ENCODE measurements at regions not wholly inside any gene's neighbourhood (a gene's known extent, or its start where the extent isn't known, plus 50 kb on each side); places are given as distances from the start of the nearest gene placed in this dataset.

GRCh38 chr11:8793114-8793777, 110.7 kb downstream of the RPL27A start:
- DNase-seq (no peak), ATAC-seq (replicated peaks in 1 of 2) (no peak)
- H3K27ac Mint-ChIP-seq = no peak overlapping the region
- H3K4me1 Mint-ChIP-seq (ENCODE audit: low read depth) = no peaks in the 10 kb centered on the region
- no peaks in the 10 kb centered on the region for H3K36me3 Mint-ChIP-seq (ENCODE audit: insufficient read depth in 2 of 2)
- H3K27me3 Mint-ChIP-seq (ENCODE audit: low read depth) = peaks cover 7% of the 10 kb centered on the region
- no peak overlapping the region for H3K4me3 Mint-ChIP-seq
- H3K9me3 Mint-ChIP-seq = no peaks in the 10 kb centered on the region

DNA sequence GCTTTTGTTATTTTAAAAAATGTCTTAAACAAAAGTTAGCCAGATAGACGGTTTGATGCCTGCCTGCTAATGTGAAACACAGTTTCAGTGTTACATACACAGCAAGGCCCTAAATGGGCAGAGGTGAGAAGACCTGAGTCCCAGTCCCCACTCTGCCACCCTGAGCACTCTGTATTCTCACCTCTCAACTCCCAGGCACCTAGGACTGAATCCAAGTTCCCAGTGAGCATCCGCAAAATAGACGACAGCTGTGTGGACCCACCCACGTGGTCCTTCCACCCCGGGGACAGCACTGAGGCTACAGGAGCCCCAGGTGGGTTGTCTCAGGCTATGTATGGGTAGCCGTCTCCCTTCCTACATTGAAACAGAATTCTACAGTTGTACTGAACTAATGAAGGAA, 111.5 kb downstream of the RPL27A start:
- ATAC-seq (replicated peaks in 1 of 2) = no peak
- peaks cover 7% of the 10 kb centered on the region for H3K27me3 Mint-ChIP-seq (ENCODE audit: low read depth)
- no peaks in the 10 kb centered on the region for H3K36me3 Mint-ChIP-seq (ENCODE audit: insufficient read depth in 2 of 2)
- H3K9me3 Mint-ChIP-seq = no peaks in the 10 kb centered on the region
- H3K4me1 Mint-ChIP-seq (ENCODE audit: low read depth) = no peaks in the 10 kb centered on the region
- H3K27ac Mint-ChIP-seq = no peak overlapping the region
- DNase-seq = no peak
- H3K4me3 Mint-ChIP-seq = no peak overlapping the region

- ATAC-seq (replicated peaks in 1 of 2) (no peak), DNase-seq (no peak)
- Mint-ChIP-seq H3K4me3 (no peak overlapping the region), H3K36me3 (ENCODE audit: insufficient read depth in 2 of 2) (no peaks in the 10 kb centered on the region), H3K9me3 (no peaks in the 10 kb centered on the region), H3K27ac (no peak overlapping the region), H3K4me1 (ENCODE audit: low read depth) (no peaks in the 10 kb centered on the region), H3K27me3 (ENCODE audit: low read depth) (peaks cover 7% of the 10 kb centered on the region)
Measured at GRCh38 chr11:8794677-8795103, 112.1 kb downstream of the RPL27A start.

GRCh38 chr11:8796941-8797340, 114.0 kb upstream of the AKIP1 start:
- ATAC-seq (replicated peaks in 1 of 2) (no peak), DNase-seq (no peak)
- Mint-ChIP-seq H3K27ac (no peak overlapping the region), H3K4me3 (no peak overlapping the region), H3K9me3 (no peaks in the 10 kb centered on the region), H3K27me3 (ENCODE audit: low read depth) (peaks cover 7% of the 10 kb centered on the region), H3K36me3 (ENCODE audit: insufficient read depth in 2 of 2) (no peaks in the 10 kb centered on the region), H3K4me1 (ENCODE audit: low read depth) (no peaks in the 10 kb centered on the region)

- DNase-seq (no peak), ATAC-seq (replicated peaks in 1 of 2) (no peak)
- H3K27me3 Mint-ChIP-seq (ENCODE audit: low read depth) = peaks cover 7% of the 10 kb centered on the region
- H3K9me3 Mint-ChIP-seq = no peaks in the 10 kb centered on the region
- no peaks in the 10 kb centered on the region for H3K36me3 Mint-ChIP-seq (ENCODE audit: insufficient read depth in 2 of 2)
- no peak overlapping the region for H3K27ac Mint-ChIP-seq
- no peak overlapping the region for H3K4me3 Mint-ChIP-seq
- no peaks in the 10 kb centered on the region for H3K4me1 Mint-ChIP-seq (ENCODE audit: low read depth)
Measured at GRCh38 chr11:8799273-8799672, 111.7 kb upstream of the AKIP1 start.

- H3K9me3 Mint-ChIP-seq = no peaks in the 10 kb centered on the region
- DNase-seq (no peak), ATAC-seq (replicated peaks in 1 of 2) (no peak)
- H3K4me3 Mint-ChIP-seq = no peak overlapping the region
- no peaks in the 10 kb centered on the region for H3K4me1 Mint-ChIP-seq (ENCODE audit: low read depth)
- H3K27me3 Mint-ChIP-seq (ENCODE audit: low read depth) = peaks cover 7% of the 10 kb centered on the region
- no peaks in the 10 kb centered on the region for H3K36me3 Mint-ChIP-seq (ENCODE audit: insufficient read depth in 2 of 2)
- H3K27ac Mint-ChIP-seq = no peak overlapping the region
Measured at GRCh38 chr11:8800520-8801110, 110.4 kb upstream of the AKIP1 start.

GRCh38 chr11:8801121-8801520, 109.9 kb upstream of the AKIP1 start:
- Mint-ChIP-seq H3K27me3 (ENCODE audit: low read depth) (peaks cover 7% of the 10 kb centered on the region), H3K36me3 (ENCODE audit: insufficient read depth in 2 of 2) (no peaks in the 10 kb centered on the region), H3K4me3 (no peak overlapping the region), H3K27ac (no peak overlapping the region), H3K4me1 (ENCODE audit: low read depth) (no peaks in the 10 kb centered on the region), H3K9me3 (no peaks in the 10 kb centered on the region)
- DNase-seq (no peak), ATAC-seq (replicated peaks in 1 of 2) (no peak)

DNA sequence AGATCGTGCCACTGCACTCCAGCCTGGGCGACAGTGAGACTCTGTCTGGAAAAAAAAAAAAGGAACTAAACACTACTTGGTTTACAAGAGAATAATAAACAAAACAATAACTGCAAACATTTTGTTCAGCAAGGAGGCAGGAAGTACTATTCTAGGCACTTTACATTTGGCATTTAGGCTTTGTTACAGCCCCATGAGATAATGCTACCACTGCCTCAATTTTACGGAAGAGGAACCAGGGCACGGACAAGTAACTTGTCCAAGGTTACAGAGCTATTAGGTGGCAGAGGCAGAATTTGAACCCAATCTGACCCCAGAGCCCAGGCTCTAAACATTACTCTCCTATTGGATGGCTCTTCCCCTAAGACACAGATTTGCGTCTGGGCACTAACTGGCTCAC, 108.7 kb upstream of the AKIP1 start:
- DNase-seq = no peak
- ATAC-seq (replicated peaks in 1 of 2) = no peak
- H3K9me3 Mint-ChIP-seq = no peaks in the 10 kb centered on the region
- H3K36me3 Mint-ChIP-seq (ENCODE audit: insufficient read depth in 2 of 2) = no peaks in the 10 kb centered on the region
- no peak overlapping the region for H3K27ac Mint-ChIP-seq
- peaks cover 7% of the 10 kb centered on the region for H3K27me3 Mint-ChIP-seq (ENCODE audit: low read depth)
- no peak overlapping the region for H3K4me3 Mint-ChIP-seq
- H3K4me1 Mint-ChIP-seq (ENCODE audit: low read depth) = no peaks in the 10 kb centered on the region

DNA sequence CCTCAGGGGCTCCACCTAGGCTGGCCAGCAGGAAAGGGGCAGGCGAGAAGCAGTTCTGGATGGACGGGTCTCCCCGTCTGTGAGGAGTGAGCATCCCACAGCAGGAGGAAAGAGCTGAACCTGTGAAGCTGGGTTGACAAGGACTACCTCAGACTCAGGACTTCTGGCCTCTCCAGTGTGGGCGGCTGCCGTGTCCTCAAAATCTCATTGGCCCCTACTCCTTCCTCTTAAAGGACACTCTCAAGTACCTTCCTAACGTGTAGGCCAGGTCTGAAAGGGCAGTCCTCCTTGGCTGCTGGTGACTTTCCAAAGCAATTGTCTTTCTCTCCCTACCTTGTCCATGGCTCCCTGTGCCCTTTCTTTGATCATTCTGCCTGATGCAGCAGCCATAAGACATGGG, 107.0 kb upstream of the AKIP1 start:
- no peak for DNase-seq
- H3K4me3 Mint-ChIP-seq = no peak overlapping the region
- no peak overlapping the region for H3K27ac Mint-ChIP-seq
- no peaks in the 10 kb centered on the region for H3K4me1 Mint-ChIP-seq (ENCODE audit: low read depth)
- H3K9me3 Mint-ChIP-seq = no peaks in the 10 kb centered on the region
- peaks cover 2% of the 10 kb centered on the region for H3K27me3 Mint-ChIP-seq (ENCODE audit: low read depth)
- no peak for ATAC-seq (replicated peaks in 1 of 2)
- no peaks in the 10 kb centered on the region for H3K36me3 Mint-ChIP-seq (ENCODE audit: insufficient read depth in 2 of 2)

- Mint-ChIP-seq H3K36me3 (ENCODE audit: insufficient read depth in 2 of 2) (no peaks in the 10 kb centered on the region), H3K27me3 (ENCODE audit: low read depth) (peaks cover 15% of the 10 kb centered on the region), H3K4me3 (no peak overlapping the region), H3K9me3 (no peaks in the 10 kb centered on the region), H3K4me1 (ENCODE audit: low read depth) (peaks cover 2% of the 10 kb centered on the region), H3K27ac (no peak overlapping the region)
- ATAC-seq (replicated peaks in 1 of 2) (no peak), DNase-seq (no peak)
Measured at GRCh38 chr11:8805296-8805695, 105.7 kb upstream of the AKIP1 start.

- no peak overlapping the region for H3K4me3 Mint-ChIP-seq
- H3K9me3 Mint-ChIP-seq = no peaks in the 10 kb centered on the region
- ATAC-seq (replicated peaks in 1 of 2) = no peak
- H3K36me3 Mint-ChIP-seq (ENCODE audit: insufficient read depth in 2 of 2) = no peaks in the 10 kb centered on the region
- no peak overlapping the region for H3K27ac Mint-ChIP-seq
- H3K4me1 Mint-ChIP-seq (ENCODE audit: low read depth) = peaks cover 8% of the 10 kb centered on the region
- DNase-seq = no peak
- H3K27me3 Mint-ChIP-seq (ENCODE audit: low read depth) = peaks cover 30% of the 10 kb centered on the region
Measured at GRCh38 chr11:8806974-8807373, 104.0 kb upstream of the AKIP1 start.

- peaks cover 30% of the 10 kb centered on the region for H3K27me3 Mint-ChIP-seq (ENCODE audit: low read depth)
- no peak overlapping the region for H3K4me3 Mint-ChIP-seq
- no peak overlapping the region for H3K27ac Mint-ChIP-seq
- no peaks in the 10 kb centered on the region for H3K9me3 Mint-ChIP-seq
- ATAC-seq (replicated peaks in 1 of 2) (no peak), DNase-seq (no peak)
- peaks cover 8% of the 10 kb centered on the region for H3K4me1 Mint-ChIP-seq (ENCODE audit: low read depth)
- no peaks in the 10 kb centered on the region for H3K36me3 Mint-ChIP-seq (ENCODE audit: insufficient read depth in 2 of 2)
Measured at GRCh38 chr11:8807544-8808225, 103.3 kb upstream of the AKIP1 start.

GRCh38 chr11:8808226-8808585, 102.8 kb upstream of the AKIP1 start:
- Mint-ChIP-seq H3K9me3 (no peaks in the 10 kb centered on the region), H3K27me3 (ENCODE audit: low read depth) (peaks cover 30% of the 10 kb centered on the region), H3K27ac (no peak overlapping the region), H3K4me1 (ENCODE audit: low read depth) (peaks cover 8% of the 10 kb centered on the region), H3K4me3 (no peak overlapping the region), H3K36me3 (ENCODE audit: insufficient read depth in 2 of 2) (no peaks in the 10 kb centered on the region)
- DNase-seq (no peak), ATAC-seq (replicated peaks in 1 of 2) (no peak)

Measured in activated T-cell treated with anti-CD3 and anti-CD28 coated beads, Interleukin-2, amount 50 U/mL, for 72 hours (primary cell).